ENCODE measurements at regions not wholly inside any gene's neighbourhood (a gene's known extent, or its start where the extent isn't known, plus 50 kb on each side); places are given as distances from the start of the nearest gene placed in this dataset.

DNA sequence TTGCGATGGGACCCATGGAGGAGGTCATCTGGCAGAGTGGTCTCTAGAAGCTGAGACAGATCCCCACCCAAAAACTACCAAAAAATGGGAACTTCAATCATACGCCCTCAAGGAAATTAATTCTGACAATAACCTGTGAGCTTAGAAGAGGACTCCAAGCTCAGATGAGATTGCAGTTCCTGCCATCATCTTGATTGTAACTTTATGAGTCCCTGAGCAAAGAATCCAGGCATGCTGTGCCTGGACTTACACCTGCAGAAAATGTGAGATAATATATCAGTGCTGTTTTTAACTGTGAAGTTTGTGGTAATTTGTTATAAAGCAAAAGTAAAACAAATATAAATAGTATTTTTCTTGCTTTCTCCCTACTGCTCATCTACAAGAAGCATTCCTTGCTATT lies 299.6 kb upstream of the MBL2 start:
- Histone ChIP-seq H3K4me2 (ENCODE audit: low read length) (no peak overlapping the region), H3K36me3 (ENCODE audit: insufficient read depth, low read length) (no peaks in the 10 kb centered on the region), H3K9me3 (ENCODE audit: low read length) (no peaks in the 10 kb centered on the region), H3K27ac (ENCODE audit: low read depth, low read length, poor library complexity, severe bottlenecking) (no peak overlapping the region), H3K27me3 (ENCODE audit: insufficient read depth, low read length) (no peaks in the 10 kb centered on the region), H2AFZ (ENCODE audit: low read length) (no peak overlapping the region), H4K20me1 (ENCODE audit: insufficient read depth, low read length) (no peaks in the 10 kb centered on the region), H3K9ac (ENCODE audit: low read length) (no peak overlapping the region), H3K79me2 (ENCODE audit: insufficient read depth, low read length) (no peaks in the 10 kb centered on the region), H3K4me1 (ENCODE audit: insufficient read depth, low read length, severe bottlenecking) (no peaks in the 10 kb centered on the region), H3F3A (ENCODE audit: insufficient read depth, low read length) (no peaks in the 10 kb centered on the region), H3K9me2 (ENCODE audit: low read depth, low read length) (no peaks in the 10 kb centered on the region), H3K4me3 (ENCODE audit: low read depth, low read length, poor library complexity, severe bottlenecking) (no peak overlapping the region)
- TF ChIP-seq, protein P1, sequence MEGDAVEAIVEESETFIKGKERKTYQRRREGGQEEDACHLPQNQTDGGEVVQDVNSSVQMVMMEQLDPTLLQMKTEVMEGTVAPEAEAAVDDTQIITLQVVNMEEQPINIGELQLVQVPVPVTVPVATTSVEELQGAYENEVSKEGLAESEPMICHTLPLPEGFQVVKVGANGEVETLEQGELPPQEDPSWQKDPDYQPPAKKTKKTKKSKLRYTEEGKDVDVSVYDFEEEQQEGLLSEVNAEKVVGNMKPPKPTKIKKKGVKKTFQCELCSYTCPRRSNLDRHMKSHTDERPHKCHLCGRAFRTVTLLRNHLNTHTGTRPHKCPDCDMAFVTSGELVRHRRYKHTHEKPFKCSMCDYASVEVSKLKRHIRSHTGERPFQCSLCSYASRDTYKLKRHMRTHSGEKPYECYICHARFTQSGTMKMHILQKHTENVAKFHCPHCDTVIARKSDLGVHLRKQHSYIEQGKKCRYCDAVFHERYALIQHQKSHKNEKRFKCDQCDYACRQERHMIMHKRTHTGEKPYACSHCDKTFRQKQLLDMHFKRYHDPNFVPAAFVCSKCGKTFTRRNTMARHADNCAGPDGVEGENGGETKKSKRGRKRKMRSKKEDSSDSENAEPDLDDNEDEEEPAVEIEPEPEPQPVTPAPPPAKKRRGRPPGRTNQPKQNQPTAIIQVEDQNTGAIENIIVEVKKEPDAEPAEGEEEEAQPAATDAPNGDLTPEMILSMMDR (IDR thresholded peaks at IDR 0.05; ENCODE audit: low read length): no peak
- TF ChIP-seq EZH2 (IDR thresholded peaks at IDR 0.05; ENCODE audit: borderline replicate concordance, low read length): no peak

DNA sequence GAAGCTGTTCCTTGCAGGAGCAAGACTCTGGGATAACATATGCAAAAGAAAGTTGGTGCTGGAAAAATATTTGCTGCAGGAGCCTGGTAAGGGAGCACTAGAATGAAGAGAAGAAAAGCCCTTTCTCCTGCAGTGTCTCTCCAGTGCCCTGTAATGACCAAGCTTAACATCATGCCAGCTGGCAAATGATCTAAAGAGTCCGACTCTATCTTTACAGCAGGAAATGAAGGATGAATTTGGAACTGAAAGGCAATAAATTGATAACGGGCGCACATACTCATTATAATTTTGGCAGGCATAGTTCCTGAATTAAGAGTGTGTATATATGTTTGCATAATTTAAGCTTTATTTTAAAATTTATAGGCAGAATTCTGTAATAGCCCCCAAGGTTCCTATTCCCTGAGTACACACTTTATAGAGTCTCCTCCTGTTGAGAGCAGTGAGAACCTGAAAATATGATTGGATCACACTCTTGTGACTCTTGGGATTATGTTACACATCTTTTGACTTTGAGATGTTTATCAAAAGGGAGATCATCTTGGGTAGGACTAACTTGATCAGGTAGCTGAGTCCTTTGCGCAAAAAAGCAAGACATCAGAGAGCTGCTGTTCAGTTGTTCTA lies 299.0 kb upstream of the MBL2 start:
- no peak overlapping the region for H3K4me3 ChIP-seq (ENCODE audit: low read depth, low read length, poor library complexity, severe bottlenecking)
- no peak overlapping the region for H2AFZ ChIP-seq (ENCODE audit: low read length)
- no peaks in the 10 kb centered on the region for H3F3A ChIP-seq (ENCODE audit: insufficient read depth, low read length)
- no peak for TF ChIP-seq EZH2 (IDR thresholded peaks at IDR 0.05; ENCODE audit: borderline replicate concordance, low read length)
- TF ChIP-seq, protein P1 (IDR thresholded peaks at IDR 0.05; ENCODE audit: low read length): no peak
- no peak overlapping the region for H3K9ac ChIP-seq (ENCODE audit: low read length)
- H3K4me1 ChIP-seq (ENCODE audit: insufficient read depth, low read length, severe bottlenecking): no peaks in the 10 kb centered on the region
- no peaks in the 10 kb centered on the region for H3K9me2 ChIP-seq (ENCODE audit: low read depth, low read length)
- no peak overlapping the region for H3K4me2 ChIP-seq (ENCODE audit: low read length)
- no peak overlapping the region for H3K27ac ChIP-seq (ENCODE audit: low read depth, low read length, poor library complexity, severe bottlenecking)
- H3K36me3 ChIP-seq (ENCODE audit: insufficient read depth, low read length): no peaks in the 10 kb centered on the region
- no peaks in the 10 kb centered on the region for H3K27me3 ChIP-seq (ENCODE audit: insufficient read depth, low read length)
- H4K20me1 ChIP-seq (ENCODE audit: insufficient read depth, low read length): no peaks in the 10 kb centered on the region
- H3K79me2 ChIP-seq (ENCODE audit: insufficient read depth, low read length): no peaks in the 10 kb centered on the region
- H3K9me3 ChIP-seq (ENCODE audit: low read length): no peaks in the 10 kb centered on the region

DNA sequence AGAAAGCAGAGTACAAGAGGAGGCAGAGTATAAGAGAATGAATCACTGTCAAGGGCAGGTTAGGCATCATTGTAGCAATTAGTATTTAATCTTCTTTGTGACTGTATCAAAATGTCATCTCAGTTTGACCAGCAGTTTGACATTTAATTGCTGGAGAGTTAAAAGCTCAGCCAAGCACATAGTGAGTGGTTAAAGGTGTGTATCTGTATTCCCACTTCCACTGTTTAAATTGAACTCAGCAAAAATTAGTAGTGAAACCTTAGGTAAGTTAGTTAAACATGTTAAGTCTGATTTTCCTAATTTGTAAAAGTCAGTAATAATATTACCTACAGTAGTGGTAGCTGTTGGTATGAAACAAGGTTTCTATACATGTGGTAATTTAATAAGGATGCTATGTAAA lies 296.4 kb upstream of the MBL2 start:
- Histone ChIP-seq H3K4me1 (ENCODE audit: insufficient read depth, low read length, severe bottlenecking) (no peaks in the 10 kb centered on the region), H3K4me3 (ENCODE audit: low read depth, low read length, poor library complexity, severe bottlenecking) (no peak overlapping the region), H3K36me3 (ENCODE audit: insufficient read depth, low read length) (no peaks in the 10 kb centered on the region), H2AFZ (ENCODE audit: low read length) (no peak overlapping the region), H3K27me3 (ENCODE audit: insufficient read depth, low read length) (no peaks in the 10 kb centered on the region), H3K9me2 (ENCODE audit: low read depth, low read length) (no peaks in the 10 kb centered on the region), H3K4me2 (ENCODE audit: low read length) (no peak overlapping the region), H3K9me3 (ENCODE audit: low read length) (no peaks in the 10 kb centered on the region), H3K9ac (ENCODE audit: low read length) (no peak overlapping the region), H3K27ac (ENCODE audit: low read depth, low read length, poor library complexity, severe bottlenecking) (no peak overlapping the region), H3K79me2 (ENCODE audit: insufficient read depth, low read length) (no peaks in the 10 kb centered on the region), H3F3A (ENCODE audit: insufficient read depth, low read length) (no peaks in the 10 kb centered on the region), H4K20me1 (ENCODE audit: insufficient read depth, low read length) (no peaks in the 10 kb centered on the region)
- no peak for TF ChIP-seq EZH2 (IDR thresholded peaks at IDR 0.05; ENCODE audit: borderline replicate concordance, low read length)
- TF ChIP-seq, protein P1 (IDR thresholded peaks at IDR 0.05; ENCODE audit: low read length): no peak

Data from OCI-LY1 (cell line).